Loucy (cell line): ENCODE measurements at regions not wholly inside any gene's neighbourhood (a gene's known extent, or its start where the extent isn't known, plus 50 kb on each side); places are given as distances from the start of the nearest gene placed in this dataset.

Experiments
- CTCF ChIP-seq: fragments of 200-600 bp; sonication (generic); conservative IDR thresholded peaks from 2 replicates; pipeline ENCODE4 v1.5.1; 2014; ENCODE audit warnings: mild to moderate bottlenecking, antibody characterized with exemption, low read length
- EZH2phosphoT487 ChIP-seq: fragments of 200-600 bp; IDR thresholded peaks from 2 replicates; pipeline ENCODE4 v1.6.1; 2018; ENCODE audit warnings: antibody characterized with exemption, mild to moderate bottlenecking, moderate library complexity, borderline replicate concordance

DNA sequence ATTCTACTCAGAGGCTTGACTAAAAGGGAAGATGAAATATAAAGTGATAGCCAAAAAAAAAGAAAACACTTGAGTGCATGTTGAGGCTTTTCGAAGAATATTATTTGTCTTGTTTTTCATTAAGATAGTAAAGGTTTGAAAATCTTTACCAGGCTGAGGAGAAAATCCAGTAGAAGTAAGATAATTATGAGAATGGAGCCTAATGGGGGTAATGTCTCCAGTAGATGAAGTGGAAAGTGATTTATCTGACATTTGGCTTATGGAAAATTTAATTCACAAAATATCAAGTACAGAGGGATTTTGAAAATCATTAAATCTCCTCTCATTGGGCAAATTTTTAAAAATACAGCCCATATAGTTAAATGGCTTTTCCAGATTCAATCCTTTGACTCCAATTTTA is 274.9 kb downstream of the SPRY2 start:
- TF ChIP-seq CTCF = no peak
- TF ChIP-seq EZH2phosphoT487 = no peak
